ENCODE measurements at regions not wholly inside any gene's neighbourhood (a gene's known extent, or its start where the extent isn't known, plus 50 kb on each side); places are given as distances from the start of the nearest gene placed in this dataset.

DNA sequence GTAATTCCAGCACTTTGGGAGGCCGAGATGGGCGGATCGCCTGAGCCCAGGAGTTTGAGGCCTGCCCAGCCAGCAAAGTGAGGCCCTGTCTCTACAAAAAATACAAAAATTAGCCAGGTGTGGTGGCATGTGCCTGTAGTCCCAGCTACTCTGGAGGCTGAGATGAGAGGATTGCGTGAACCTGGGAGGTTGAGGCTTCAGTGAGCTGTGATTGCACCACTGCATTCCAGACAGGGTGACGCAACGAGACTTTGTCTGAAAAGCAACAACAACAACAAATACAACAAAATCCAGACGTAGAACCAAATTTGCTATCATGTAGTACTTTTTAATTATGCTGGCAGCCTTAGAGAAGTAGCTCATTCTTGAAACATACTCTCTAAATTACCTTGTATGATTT, 277.1 kb downstream of the KLF5 start:
- ATAC-seq: no peak
- TF ChIP-seq, protein P1, sequence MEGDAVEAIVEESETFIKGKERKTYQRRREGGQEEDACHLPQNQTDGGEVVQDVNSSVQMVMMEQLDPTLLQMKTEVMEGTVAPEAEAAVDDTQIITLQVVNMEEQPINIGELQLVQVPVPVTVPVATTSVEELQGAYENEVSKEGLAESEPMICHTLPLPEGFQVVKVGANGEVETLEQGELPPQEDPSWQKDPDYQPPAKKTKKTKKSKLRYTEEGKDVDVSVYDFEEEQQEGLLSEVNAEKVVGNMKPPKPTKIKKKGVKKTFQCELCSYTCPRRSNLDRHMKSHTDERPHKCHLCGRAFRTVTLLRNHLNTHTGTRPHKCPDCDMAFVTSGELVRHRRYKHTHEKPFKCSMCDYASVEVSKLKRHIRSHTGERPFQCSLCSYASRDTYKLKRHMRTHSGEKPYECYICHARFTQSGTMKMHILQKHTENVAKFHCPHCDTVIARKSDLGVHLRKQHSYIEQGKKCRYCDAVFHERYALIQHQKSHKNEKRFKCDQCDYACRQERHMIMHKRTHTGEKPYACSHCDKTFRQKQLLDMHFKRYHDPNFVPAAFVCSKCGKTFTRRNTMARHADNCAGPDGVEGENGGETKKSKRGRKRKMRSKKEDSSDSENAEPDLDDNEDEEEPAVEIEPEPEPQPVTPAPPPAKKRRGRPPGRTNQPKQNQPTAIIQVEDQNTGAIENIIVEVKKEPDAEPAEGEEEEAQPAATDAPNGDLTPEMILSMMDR (IDR thresholded peaks at IDR 0.05): no peak
- H3K36me3 ChIP-seq (ENCODE audit: insufficient read depth in 1 of 2, low read depth in 1 of 2): no peaks in the 10 kb centered on the region
- DNase-seq: no peak
- no peak overlapping the region for H3K4me3 ChIP-seq
- 94 to 95% (median 95%) methylated on average over 7 of the region's 7 CpGs for WGBS, 3 donors
- H3K9me3 ChIP-seq: no peaks in the 10 kb centered on the region
- intact Hi-C loops (cut with DNase I): no loop called here
- H3K27me3 ChIP-seq (ENCODE audit: insufficient read depth in 3 of 3, low read length in 2 of 3): peaks cover 0 to 2% (median 0%) of the 10 kb centered on the region in 3 donors
- H3K4me1 ChIP-seq: no peaks in the 10 kb centered on the region
- H3K27ac ChIP-seq: no peak overlapping the region

DNA sequence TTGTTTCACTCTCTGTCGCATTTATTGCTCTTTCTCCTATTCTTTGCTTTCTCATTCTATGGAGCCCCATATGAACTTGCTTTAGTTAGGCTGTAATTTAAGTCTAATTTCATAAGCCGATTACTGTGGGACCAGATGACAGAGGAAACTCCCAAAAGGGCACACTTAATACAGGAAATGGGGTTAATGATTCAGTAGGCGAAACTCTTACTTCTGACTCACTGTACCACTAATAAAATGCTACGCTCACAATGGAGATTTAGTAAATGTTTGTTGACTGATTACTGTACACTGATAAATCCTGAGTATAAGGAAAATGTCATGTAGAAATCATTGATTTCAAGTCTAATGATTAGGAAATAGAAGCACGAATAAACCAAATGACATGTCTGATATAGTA, 276.4 kb downstream of the KLF5 start:
- TF ChIP-seq, protein P1 (IDR thresholded peaks at IDR 0.05): no peak
- Histone ChIP-seq H3K9me3 (no peaks in the 10 kb centered on the region), H3K4me1 (no peaks in the 10 kb centered on the region), H3K27ac (no peak overlapping the region), H3K27me3 (ENCODE audit: insufficient read depth in 3 of 3, low read length in 2 of 3) (no peaks in the 10 kb centered on the region), H3K4me3 (no peak overlapping the region), H3K36me3 (ENCODE audit: insufficient read depth in 1 of 2, low read depth in 1 of 2) (no peaks in the 10 kb centered on the region)
- DNase-seq (no peak), ATAC-seq (no peak)
- intact Hi-C loops (cut with DNase I): no loop called here
- WGBS, 3 donors: 74 to 80% (median 74%) methylated on average over 5 of the region's 5 CpGs

DNA sequence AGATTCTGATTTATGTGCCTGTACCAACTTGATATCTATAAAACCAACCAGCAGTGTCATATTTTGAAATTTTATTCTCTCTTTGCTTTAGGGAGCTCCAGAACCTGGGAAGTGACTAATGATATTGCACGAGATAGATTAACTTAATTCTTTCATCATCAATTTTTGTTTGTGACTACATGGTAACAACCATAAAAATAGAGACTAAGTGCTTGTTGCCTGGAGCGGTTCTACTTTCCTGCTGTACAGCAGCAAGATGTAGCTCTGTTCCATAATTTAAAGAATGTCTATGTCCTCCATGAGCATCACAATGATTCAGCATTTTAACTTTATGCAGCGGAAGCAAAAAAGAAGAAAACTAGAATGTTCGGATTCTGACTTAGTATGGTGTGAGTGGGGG, 275.6 kb downstream of the KLF5 start:
- TF ChIP-seq, protein P1 (IDR thresholded peaks at IDR 0.05): no peak
- intact Hi-C loops (cut with DNase I): no loop called here
- Histone ChIP-seq H3K4me1 (no peaks in the 10 kb centered on the region), H3K27ac (no peak overlapping the region), H3K9me3 (no peaks in the 10 kb centered on the region), H3K4me3 (no peak overlapping the region), H3K36me3 (ENCODE audit: insufficient read depth in 1 of 2, low read depth in 1 of 2) (no peaks in the 10 kb centered on the region), H3K27me3 (ENCODE audit: insufficient read depth in 3 of 3, low read length in 2 of 3) (no peaks in the 10 kb centered on the region)
- DNase-seq (no peak), ATAC-seq (no peak)
- 63 to 78% (median 76%) methylated on average over 4 of the region's 4 CpGs for WGBS, 3 donors

DNA sequence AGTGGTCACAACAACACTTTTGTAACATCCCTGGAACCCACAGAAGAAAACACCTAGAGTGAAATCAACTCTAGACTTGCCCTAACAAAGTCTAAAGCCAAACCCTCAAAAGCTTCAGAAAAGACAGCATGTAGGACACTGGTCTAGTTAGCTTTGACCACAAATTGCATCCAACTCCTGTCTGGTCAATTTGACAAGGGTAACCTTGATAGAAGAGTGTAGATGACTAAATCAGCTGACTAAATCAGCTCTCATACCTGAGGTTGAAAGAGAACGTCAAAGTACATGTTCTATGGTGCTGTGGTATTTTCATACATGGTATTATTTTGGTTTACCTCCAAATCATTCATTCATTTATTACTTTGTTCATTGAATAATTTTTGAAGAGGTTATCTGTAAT, 272.8 kb downstream of the KLF5 start:
- H3K36me3 ChIP-seq (ENCODE audit: insufficient read depth in 1 of 2, low read depth in 1 of 2): no peaks in the 10 kb centered on the region
- no peaks in the 10 kb centered on the region for H3K9me3 ChIP-seq
- intact Hi-C loops (cut with DNase I): no loop called here
- no peak overlapping the region for H3K27ac ChIP-seq
- DNase-seq (no peak), ATAC-seq (no peak)
- 87 to 95% (median 92%) methylated on average over 1 of the region's 1 CpG for WGBS, 3 donors
- no peaks in the 10 kb centered on the region for H3K27me3 ChIP-seq (ENCODE audit: insufficient read depth in 3 of 3, low read length in 2 of 3)
- TF ChIP-seq, protein P1 (IDR thresholded peaks at IDR 0.05): no peak
- no peak overlapping the region for H3K4me3 ChIP-seq
- H3K4me1 ChIP-seq: no peaks in the 10 kb centered on the region

DNA sequence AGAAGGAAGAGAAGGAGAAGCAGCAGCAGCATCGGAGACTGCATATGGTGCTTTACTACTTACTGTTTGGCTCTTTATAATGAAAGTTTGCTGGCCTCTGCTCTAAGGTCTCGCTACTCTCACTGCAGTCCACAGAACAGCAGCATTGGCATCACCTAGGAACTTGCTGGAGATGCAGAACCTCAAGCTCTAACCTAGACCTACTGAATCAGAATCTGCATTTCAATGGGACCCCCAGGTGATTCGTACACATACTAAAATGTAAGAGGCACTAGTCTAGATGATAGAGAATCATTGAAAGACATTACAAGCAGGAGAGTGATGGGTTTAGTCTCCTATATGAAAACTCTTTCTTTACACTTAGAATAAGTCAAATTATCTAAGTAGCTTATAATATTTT, 270.6 kb downstream of the KLF5 start:
- TF ChIP-seq, protein P1 (IDR thresholded peaks at IDR 0.05): no peak
- DNase-seq (no peak), ATAC-seq (no peak)
- H3K27me3 ChIP-seq (ENCODE audit: insufficient read depth in 3 of 3, low read length in 2 of 3): no peaks in the 10 kb centered on the region
- WGBS, 3 donors: 80 to 89% (median 89%) methylated on average over 3 of the region's 3 CpGs
- H3K27ac ChIP-seq: no peak overlapping the region
- H3K9me3 ChIP-seq: no peaks in the 10 kb centered on the region
- no peaks in the 10 kb centered on the region for H3K36me3 ChIP-seq (ENCODE audit: insufficient read depth in 1 of 2, low read depth in 1 of 2)
- intact Hi-C loops (cut with DNase I): no loop called here
- no peaks in the 10 kb centered on the region for H3K4me1 ChIP-seq
- H3K4me3 ChIP-seq: no peak overlapping the region
